ENCODE measurements at regions not wholly inside any gene's neighbourhood (a gene's known extent, or its start where the extent isn't known, plus 50 kb on each side); places are given as distances from the start of the nearest gene placed in this dataset.
"Not testable (repeated sequence)": the region's sequence is repeated elsewhere in the genome, so short reads cannot be mapped to it uniquely, and the experiment has no call there.

GRCh38 chr1:211206981-211207380 is 52.2 kb upstream of the RCOR3 start:
- DNase-seq (ENCODE audit: low read depth in 2 of 2), result no peak

- DNase-seq (ENCODE audit: low read depth in 2 of 2), result no peak
These were observed 58.9 kb upstream of the RCOR3 start for GRCh38 chr1:211200311-211200710.

GRCh38 chr1:211198880-211199279 is 60.3 kb upstream of the RCOR3 start:
- DNase-seq (ENCODE audit: low read depth in 2 of 2), result no peak

- peak; percentile 3 to 4 for DNase-seq (ENCODE audit: low read depth in 2 of 2)
These were observed 61.1 kb upstream of the RCOR3 start for GRCh38 chr1:211198111-211198510.

GRCh38 chr1:211196880-211197279 is 62.3 kb upstream of the RCOR3 start:
- no peak for DNase-seq (ENCODE audit: low read depth in 2 of 2)

GRCh38 chr1:211194826-211195225 is 60.9 kb upstream of the KCNH1 start:
- no peak for DNase-seq (ENCODE audit: low read depth in 2 of 2)

GRCh38 chr1:211192227-211192626 is 58.3 kb upstream of the KCNH1 start:
- DNase-seq (ENCODE audit: low read depth in 2 of 2), result no peak

- DNase-seq (ENCODE audit: low read depth in 2 of 2), result not testable (repeated sequence)
These were observed 54.8 kb upstream of the KCNH1 start for GRCh38 chr1:211188721-211189120.

GRCh38 chr1:211183747-211184313 is 49.9 kb upstream of the KCNH1 start:
- DNase-seq (ENCODE audit: low read depth in 2 of 2), result no peak

Measured in fibroblast of skin of left quadriceps (primary cell).